Endothelial cell of umbilical vein (primary cell): ENCODE measurements at regions not wholly inside any gene's neighbourhood (a gene's known extent, or its start where the extent isn't known, plus 50 kb on each side); places are given as distances from the start of the nearest gene placed in this dataset.

Source experiments
- BruUV-seq: library from RNA; stranded (reverse); fragments of 400-500 nt; replicated peaks from 2 replicates; lab custom pipeline; 2021; lab: Mats Ljungman, UMichigan
- CTCF ChIA-PET: fragments of 300-600, 350-600 bp; sonication (Branson Sonifier 250); formaldehyde crosslinking; loops from one replicate; lab custom pipeline; 2021; ENCODE audit warnings: antibody characterized with exemption, inconsistent platforms; lab: Charles Lee
- POLR2A ChIA-PET: fragments of 300-600, 350-600 bp; sonication (Branson Sonifier 250); formaldehyde crosslinking; loops from one replicate; lab custom pipeline; 2021; ENCODE audit warnings: antibody characterized with exemption, inconsistent platforms; lab: Charles Lee
- DNase-seq: peaks from one replicate; pipeline ENCODE4 v3.0.0-alpha.2; 2011; ENCODE audit warnings: low read depth, low spot score
- FAIRE-seq: peaks from 2 replicates; lab custom pipeline; 2011; peaks lifted over from hg19 to GRCh38; lab: Jason Lieb, UNC
- H2AFZ ChIP-seq: 2 replicates; pipeline ENCODE4 v1.6.0; 2012; ENCODE audit warnings: low read depth, low read length, control low read depth, inconsistent platforms
- H3K27ac ChIP-seq: 2 replicates; pipeline ENCODE4 v1.5.1; 2011; ENCODE audit warnings: low read depth, mild to moderate bottlenecking, control low read depth, low read length, moderate library complexity; ENCODE audit not compliant: insufficient read depth
- H3K27me3 ChIP-seq, 2 experiments: 2 replicates each; pipeline versions ENCODE4 v1.6.0 to v1.6.1; 2011; ENCODE audit warnings: low read length in 2 of 2, mixed read lengths in 1 of 2; ENCODE audit not compliant: control insufficient read depth in 2 of 2, insufficient read depth in 2 of 2
- H3K36me3 ChIP-seq, 2 experiments: 2 replicates in 1 of 2; 3 replicates in 1 of 2; pipeline ENCODE4 v1.5.1; 2011; ENCODE audit warnings: low read length in 2 of 2, mild to moderate bottlenecking in 1 of 2, moderate library complexity in 1 of 2; ENCODE audit not compliant: control insufficient read depth in 2 of 2, insufficient read depth in 2 of 2; ENCODE audit errors: extremely low read depth in 1 of 2
- H3K4me1 ChIP-seq: 3 replicates; pipeline ENCODE4 v1.5.1; 2011; ENCODE audit warnings: mild to moderate bottlenecking, low read length; ENCODE audit not compliant: control insufficient read depth, insufficient read depth; ENCODE audit errors: extremely low read depth
- H3K4me2 ChIP-seq: 2 replicates; pipeline ENCODE4 v1.6.1; 2011; ENCODE audit warnings: low read length, control low read depth, mixed read lengths; ENCODE audit not compliant: insufficient read depth
- H3K4me3 ChIP-seq, 3 experiments: fragments of 200-600 bp in 1 of 3; sonication (generic), shearing (Covaris generic) in 1 of 3; replicated peaks in 1 of 3; 2 replicates each; pipeline ENCODE4 v1.5.1; 2011 to 2016; ENCODE audit warnings: control low read depth in 3 of 3, low read length in 3 of 3, mild to moderate bottlenecking in 2 of 3, inconsistent platforms in 1 of 3, low read depth in 1 of 3, moderate library complexity in 1 of 3; ENCODE audit not compliant: insufficient read depth in 1 of 3
- H3K79me2 ChIP-seq: 2 replicates; pipeline ENCODE4 v1.6.0; 2012; ENCODE audit warnings: low read length, inconsistent platforms; ENCODE audit not compliant: control insufficient read depth, insufficient read depth
- H3K9ac ChIP-seq: replicated peaks from 2 replicates; pipeline ENCODE3; 2011; ENCODE audit warnings: low read length, control low read depth; ENCODE audit not compliant: insufficient read depth; ENCODE audit errors: extremely low read depth
- H3K9me1 ChIP-seq: replicated peaks from 3 replicates; pipeline ENCODE4 v1.6.0; 2011; ENCODE audit warnings: mild to moderate bottlenecking, low read length; ENCODE audit not compliant: control insufficient read depth, insufficient read depth; ENCODE audit errors: extremely low read depth
- H3K9me3 ChIP-seq: replicated peaks from 2 replicates; pipeline ENCODE4 v1.5.1; 2012; ENCODE audit warnings: low read length, inconsistent platforms; ENCODE audit not compliant: control insufficient read depth, insufficient read depth
- H4K20me1 ChIP-seq: replicated peaks from 2 replicates; pipeline ENCODE3; 2011; ENCODE audit warnings: mild to moderate bottlenecking, low read length; ENCODE audit not compliant: control insufficient read depth, insufficient read depth; ENCODE audit errors: extremely low read depth
- CTCF ChIP-seq, 2 donors: IDR thresholded peaks; 1 replicate in 1 of 2; 2 replicates in 1 of 2; pipeline ENCODE4 v1.5.1; 2011; ENCODE audit warnings: low read length in 2 of 2, mild to moderate bottlenecking in 2 of 2, moderate library complexity in 2 of 2, control low read depth in 1 of 2, inconsistent platforms in 1 of 2, low read depth in 1 of 2; ENCODE audit not compliant: insufficient read depth in 1 of 2; ENCODE audit errors: extremely low read depth in 1 of 2
- EZH2 ChIP-seq: IDR thresholded peaks from 2 replicates; pipeline ENCODE4 v1.6.1; 2012; ENCODE audit warnings: borderline replicate concordance, low read depth, mild to moderate bottlenecking, moderate library complexity, low read length, inconsistent platforms; ENCODE audit not compliant: severe bottlenecking
- FOS ChIP-seq: IDR thresholded peaks from 2 replicates; pipeline ENCODE4 v1.6.1; 2011; ENCODE audit warnings: mild to moderate bottlenecking, low read length, moderate library complexity, borderline replicate concordance; ENCODE audit not compliant: insufficient read depth
- GATA2 ChIP-seq: IDR thresholded peaks from 2 replicates; pipeline ENCODE4 v1.7.0; 2011; ENCODE audit warnings: low read depth, mild to moderate bottlenecking, moderate library complexity, mixed read lengths, low read length; ENCODE audit not compliant: insufficient read length, insufficient read depth
- JUN ChIP-seq: IDR thresholded peaks from 2 replicates; pipeline ENCODE4 v1.6.1; 2011; ENCODE audit warnings: borderline replicate concordance, low read depth; ENCODE audit not compliant: insufficient read length, insufficient read depth
- MYC ChIP-seq: IDR thresholded peaks from one replicate; pipeline ENCODE4 v1.6.1; 2011; ENCODE audit warnings: mild to moderate bottlenecking, low read depth, low read length
- POLR2A ChIP-seq: IDR thresholded peaks from 2 replicates; pipeline ENCODE4 v1.6.1; 2012; ENCODE audit warnings: low read depth, mild to moderate bottlenecking, control low read depth, low read length
- POLR2AphosphoS5 ChIP-seq: IDR thresholded peaks from 2 replicates; pipeline ENCODE4 v1.6.1; 2012; ENCODE audit warnings: low read depth, mild to moderate bottlenecking, control low read depth, low read length, moderate library complexity; ENCODE audit not compliant: insufficient read depth
- dilution Hi-C: fragments of 300-500 bp; cut with MboI; formaldehyde crosslinking; loops from one replicate; pipeline ENCODE4 v1.15.0; 2019; ENCODE audit warnings: low sequenced_read_pairs; ENCODE audit not compliant: extremely low pct_ligation_motif_present
- intact Hi-C: fragments of 100-400 bp; cut with micrococcal nuclease; formaldehyde crosslinking; loops from one replicate; pipeline ENCODE4 v1.10.0; 2022
- TF ChIP-seq, protein P1 (sequence below): IDR thresholded peaks from 2 replicates; pipeline ENCODE4 v1.6.1; 2011; ENCODE audit not compliant: insufficient read depth, insufficient read length

DNA sequence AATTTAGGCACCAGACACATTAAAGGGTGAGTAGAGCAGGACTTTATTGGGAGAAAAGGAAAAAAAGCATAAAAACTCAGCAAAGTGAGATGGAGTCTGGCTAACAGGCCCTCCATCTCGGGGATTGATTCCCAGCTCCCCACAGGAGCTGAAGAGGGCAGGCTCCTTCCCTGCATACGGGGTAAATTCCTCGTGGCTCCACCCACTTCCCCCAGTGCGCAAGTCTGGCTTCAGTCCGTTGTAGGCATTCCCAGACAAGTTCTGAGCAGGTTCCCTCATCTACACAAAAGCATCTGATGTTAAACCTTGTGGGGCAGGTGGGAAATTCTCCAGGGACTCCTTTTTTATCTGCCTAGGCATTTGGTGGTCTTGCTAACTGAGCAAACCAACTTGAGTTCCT is 722.6 kb downstream of the ZNF385D start:
- ChIA-PET POLR2A (no interaction called here), CTCF (no interaction called here)
- no TSS peak for BruUV-seq
- dilution Hi-C loops (no loop called here), intact Hi-C loops (no loop called here)
- no peaks in the 10 kb centered on the region for H4K20me1 ChIP-seq
- FAIRE-seq (no peak), DNase-seq (no peak)
- H3K4me2 ChIP-seq, result no peak overlapping the region
- no peaks in the 10 kb centered on the region for H3K79me2 ChIP-seq
- H2AFZ ChIP-seq, result no peak overlapping the region
- no peaks in the 10 kb centered on the region for H3K36me3 ChIP-seq
- H3K9me3 ChIP-seq, result no peaks in the 10 kb centered on the region
- no peaks in the 10 kb centered on the region for H3K9me1 ChIP-seq
- H3K4me3 ChIP-seq, result no peak overlapping the region
- no peak overlapping the region for H3K9ac ChIP-seq
- TF ChIP-seq EZH2 (no peak), POLR2A (no peak), POLR2AphosphoS5 (no peak), GATA2 (no peak), FOS (no peak), CTCF (IDR thresholded peaks at IDR 0.05; ENCODE audit: extremely low read depth in 1 of 2, insufficient read depth in 1 of 2, low read depth in 1 of 2, low read length in 2 of 2) (no peak), MYC (no peak), JUN (no peak)
- TF ChIP-seq, protein P1, sequence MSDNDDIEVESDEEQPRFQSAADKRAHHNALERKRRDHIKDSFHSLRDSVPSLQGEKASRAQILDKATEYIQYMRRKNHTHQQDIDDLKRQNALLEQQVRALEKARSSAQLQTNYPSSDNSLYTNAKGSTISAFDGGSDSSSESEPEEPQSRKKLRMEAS, result no peak
- no peaks in the 10 kb centered on the region for H3K27me3 ChIP-seq
- no peaks in the 10 kb centered on the region for H3K4me1 ChIP-seq
- no peak overlapping the region for H3K27ac ChIP-seq
